Transverse colon (tissue), 3 donors: ENCODE measurements at regions not wholly inside any gene's neighbourhood (a gene's known extent, or its start where the extent isn't known, plus 50 kb on each side); places are given as distances from the start of the nearest gene placed in this dataset.

Experiments
- CTCF ChIP-seq, 5 experiments: fragments of 200-600 bp in 3 of 5; fragments of 450-650 bp in 2 of 5; sonication (generic) in 3 of 5; IDR thresholded peaks; 1 replicate in 2 of 5; 2 replicates in 3 of 5; pipeline ENCODE4 v1.5.1; 2016 to 2017; ENCODE audit warnings: antibody characterized with exemption in 5 of 5, inconsistent platforms in 3 of 5, mild to moderate bottlenecking in 2 of 5, moderate library complexity in 1 of 5
- POLR2A ChIP-seq: fragments of 450-650 bp; IDR thresholded peaks from one replicate; pipeline ENCODE4 v1.6.1; 2016; ENCODE audit warnings: antibody characterized with exemption, mild to moderate bottlenecking, moderate library complexity

DNA sequence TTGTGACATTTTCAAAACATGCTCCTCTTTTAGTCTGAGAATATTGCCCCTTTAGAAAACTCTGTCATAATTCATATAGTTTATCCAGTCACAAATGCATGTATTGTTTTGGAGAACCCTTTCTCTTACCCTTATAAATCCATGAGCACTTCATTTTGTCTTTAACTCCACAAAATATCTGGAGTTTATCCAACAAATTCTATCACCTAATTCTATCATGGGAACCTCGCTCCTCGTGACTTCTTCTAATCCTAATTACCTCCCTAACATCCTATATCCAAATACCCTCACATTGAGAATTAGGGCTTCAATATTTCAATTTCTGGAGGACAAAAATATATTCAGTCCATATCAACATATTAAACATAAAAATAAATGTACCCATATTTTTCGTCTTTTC lies 1565.9 kb downstream of the ARAP2 start:
- TF ChIP-seq CTCF (IDR thresholded peaks at IDR 0.05): no peak
- no peak for TF ChIP-seq POLR2A
